Duodenal mucosa (tissue), 2 donors: ENCODE measurements at regions not wholly inside any gene's neighbourhood (a gene's known extent, or its start where the extent isn't known, plus 50 kb on each side); places are given as distances from the start of the nearest gene placed in this dataset.

Source experiments
- H3K27ac ChIP-seq: one replicate; pipeline ENCODE4 v1.7.0; 2013; ENCODE audit warnings: low read depth, low read length
- H3K27me3 ChIP-seq, 2 donors: one replicate each; pipeline ENCODE4 v1.7.0; 2013; ENCODE audit warnings: low read length in 2 of 2, control low read depth in 1 of 2; ENCODE audit not compliant: insufficient read depth in 2 of 2, control insufficient read depth in 1 of 2
- H3K36me3 ChIP-seq, 2 donors: one replicate each; pipeline ENCODE4 v1.7.0; 2013; ENCODE audit warnings: low read length in 2 of 2, control low read depth in 1 of 2; ENCODE audit not compliant: insufficient read depth in 2 of 2, control insufficient read depth in 1 of 2
- H3K4me1 ChIP-seq, 2 donors: one replicate each; pipeline ENCODE4 v1.7.0; 2013; ENCODE audit warnings: low read length in 2 of 2, control low read depth in 1 of 2; ENCODE audit not compliant: insufficient read depth in 2 of 2, control insufficient read depth in 1 of 2
- H3K4me3 ChIP-seq, 2 donors: one replicate each; pipeline ENCODE4 v1.7.0; 2013; ENCODE audit warnings: low read length in 2 of 2, low read depth in 1 of 2
- H3K9ac ChIP-seq, 2 donors: one replicate each; pipeline ENCODE4 v1.7.0; 2013; ENCODE audit warnings: low read length in 2 of 2, low read depth in 1 of 2
- H3K9me3 ChIP-seq, 2 donors: one replicate each; pipeline ENCODE4 v1.7.0; 2013; ENCODE audit warnings: low read length in 2 of 2, control low read depth in 1 of 2; ENCODE audit not compliant: control insufficient read depth in 1 of 2

DNA sequence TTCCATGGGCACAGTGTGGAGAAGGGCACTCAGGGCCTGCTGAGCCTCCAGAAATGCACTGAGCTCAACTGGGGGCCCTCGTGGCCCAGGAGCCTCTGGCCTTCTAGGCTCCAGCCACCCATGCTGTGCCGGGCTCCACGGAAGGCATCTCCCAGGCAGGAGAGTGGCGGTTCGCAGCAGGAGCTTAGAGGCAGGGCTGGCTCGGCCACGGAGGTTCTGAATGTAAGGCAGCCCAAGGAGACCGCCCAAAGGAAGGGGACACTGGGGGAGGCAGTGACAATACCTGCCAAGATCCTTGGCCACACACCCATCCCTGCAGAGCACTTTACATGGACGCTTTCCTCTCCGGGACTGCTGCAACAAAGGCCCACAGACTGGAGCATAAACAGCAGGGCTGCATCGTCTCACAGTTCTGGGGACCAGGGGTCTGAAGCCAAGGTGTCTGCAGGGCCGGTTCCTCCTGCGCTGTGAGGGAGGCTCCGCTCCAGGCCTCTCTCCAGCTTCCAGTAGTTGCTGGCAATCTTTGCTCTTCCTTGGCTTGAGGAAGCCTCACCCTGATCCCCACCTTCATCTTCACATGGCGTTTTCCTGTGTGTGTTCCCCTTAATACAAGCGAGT, 128.2 kb upstream of the CDH4 start:
- Histone ChIP-seq H3K9me3 (no peaks in the 10 kb centered on the region), H3K4me3 (no peak overlapping the region), H3K9ac (no peak overlapping the region), H3K36me3 (no peaks in the 10 kb centered on the region), H3K4me1 (no peaks in the 10 kb centered on the region), H3K27me3 (no peaks in the 10 kb centered on the region), H3K27ac (no peak overlapping the region)

DNA sequence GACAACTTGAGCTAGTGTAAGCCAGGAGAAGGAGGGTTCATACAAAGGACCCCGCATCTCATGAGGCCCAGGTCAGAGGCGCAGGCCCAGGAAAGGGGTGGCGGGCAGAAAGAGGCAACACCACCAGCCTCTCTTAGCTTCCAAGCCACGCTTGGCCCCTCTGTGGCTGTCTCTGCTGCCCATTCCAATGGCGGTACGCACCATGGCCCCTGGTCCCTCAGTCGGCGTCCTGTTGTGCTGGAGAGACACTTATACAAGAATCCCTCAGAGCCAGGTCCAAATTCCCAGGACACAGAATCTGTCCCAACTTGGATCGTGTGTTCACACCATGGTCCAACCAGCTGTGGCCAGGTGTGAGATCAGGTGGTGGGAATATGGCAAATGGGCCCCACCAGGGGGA, 127.0 kb upstream of the CDH4 start:
- Histone ChIP-seq H3K9me3 (no peaks in the 10 kb centered on the region), H3K9ac (no peak overlapping the region), H3K27me3 (no peaks in the 10 kb centered on the region), H3K27ac (no peak overlapping the region), H3K36me3 (no peaks in the 10 kb centered on the region), H3K4me3 (no peak overlapping the region), H3K4me1 (no peaks in the 10 kb centered on the region)

DNA sequence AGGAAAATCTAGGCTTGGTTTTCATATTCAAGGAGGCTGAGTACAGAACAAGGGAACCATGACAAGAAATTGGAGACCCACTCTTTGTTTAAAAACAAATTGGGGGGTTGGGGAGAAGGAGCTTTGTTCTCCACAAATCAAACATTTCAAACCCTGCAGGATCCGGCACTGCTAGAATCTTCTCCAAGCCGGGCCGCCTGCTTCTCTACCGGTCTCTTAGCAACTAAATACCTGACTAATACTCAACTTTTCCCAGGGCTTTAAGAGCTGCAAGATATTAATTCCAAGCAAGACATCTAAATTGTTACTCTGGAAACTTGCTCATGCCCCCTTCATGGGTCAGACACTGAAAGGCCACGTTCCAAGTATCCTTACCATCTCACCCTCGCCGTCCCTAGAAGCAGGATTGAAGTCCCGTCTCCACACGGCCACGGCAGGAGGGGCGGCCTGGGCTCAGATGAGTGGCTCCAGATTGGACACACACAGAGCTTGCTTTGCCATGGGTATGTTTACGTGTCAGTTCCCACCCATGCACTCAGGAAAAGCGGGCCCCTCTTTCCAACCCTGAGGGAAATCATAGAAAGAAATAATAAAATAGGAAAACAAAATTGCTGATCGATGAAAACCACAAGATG, 126.4 kb upstream of the CDH4 start:
- no peak overlapping the region for H3K4me3 ChIP-seq

DNA sequence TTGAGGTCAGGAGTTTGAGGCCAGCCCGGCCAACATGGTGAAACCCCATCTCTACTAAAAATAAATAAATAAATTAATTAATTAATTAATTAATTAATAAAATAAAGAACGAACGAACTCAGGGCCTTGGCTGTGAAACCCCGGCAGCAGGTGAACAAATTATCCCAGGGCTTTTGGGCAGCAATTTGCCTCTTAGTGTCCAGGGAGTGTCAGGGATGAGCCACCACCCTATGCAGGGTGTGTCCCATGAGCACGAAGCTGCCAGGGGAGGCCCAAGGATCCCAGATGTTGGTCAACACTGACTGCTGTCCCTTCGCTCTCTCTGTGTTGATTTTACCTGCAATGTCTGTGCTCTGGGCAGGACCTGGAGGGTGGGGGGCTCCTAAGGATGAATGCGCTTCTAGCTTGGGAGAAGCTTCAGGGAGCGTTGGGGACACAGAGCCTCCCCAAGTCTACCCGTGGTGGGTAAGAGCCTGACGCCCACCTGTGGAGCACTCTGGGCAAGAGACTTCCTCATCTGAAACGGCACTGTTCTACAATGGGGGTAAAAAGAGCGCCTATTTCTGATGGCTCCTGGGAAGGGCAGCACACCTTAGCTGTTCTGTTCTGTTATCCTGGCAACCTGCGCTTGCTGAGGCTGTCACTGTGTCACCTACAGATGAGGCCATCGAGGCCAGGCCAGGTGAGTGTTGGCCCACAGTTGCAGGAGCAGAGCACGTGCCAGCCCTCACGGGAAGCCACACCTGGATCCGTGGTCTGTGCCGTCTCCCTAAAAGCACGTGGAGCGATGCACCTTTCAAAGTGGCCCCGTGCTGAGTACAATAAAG, 125.5 kb upstream of the CDH4 start:
- Histone ChIP-seq H3K9me3 (no peaks in the 10 kb centered on the region), H3K27ac (no peak overlapping the region), H3K36me3 (no peaks in the 10 kb centered on the region), H3K4me1 (no peaks in the 10 kb centered on the region), H3K27me3 (no peaks in the 10 kb centered on the region), H3K4me3 (no peak overlapping the region), H3K9ac (no peak overlapping the region)

More for the DNA sequence above, 126.4 kb upstream of the CDH4 start:
- H3K9ac ChIP-seq, result no peak overlapping the region
- no peak overlapping the region for H3K27ac ChIP-seq
- H3K9me3 ChIP-seq, result no peaks in the 10 kb centered on the region
- H3K27me3 ChIP-seq, result no peaks in the 10 kb centered on the region
- H3K36me3 ChIP-seq, result no peaks in the 10 kb centered on the region
- no peaks in the 10 kb centered on the region for H3K4me1 ChIP-seq

DNA sequence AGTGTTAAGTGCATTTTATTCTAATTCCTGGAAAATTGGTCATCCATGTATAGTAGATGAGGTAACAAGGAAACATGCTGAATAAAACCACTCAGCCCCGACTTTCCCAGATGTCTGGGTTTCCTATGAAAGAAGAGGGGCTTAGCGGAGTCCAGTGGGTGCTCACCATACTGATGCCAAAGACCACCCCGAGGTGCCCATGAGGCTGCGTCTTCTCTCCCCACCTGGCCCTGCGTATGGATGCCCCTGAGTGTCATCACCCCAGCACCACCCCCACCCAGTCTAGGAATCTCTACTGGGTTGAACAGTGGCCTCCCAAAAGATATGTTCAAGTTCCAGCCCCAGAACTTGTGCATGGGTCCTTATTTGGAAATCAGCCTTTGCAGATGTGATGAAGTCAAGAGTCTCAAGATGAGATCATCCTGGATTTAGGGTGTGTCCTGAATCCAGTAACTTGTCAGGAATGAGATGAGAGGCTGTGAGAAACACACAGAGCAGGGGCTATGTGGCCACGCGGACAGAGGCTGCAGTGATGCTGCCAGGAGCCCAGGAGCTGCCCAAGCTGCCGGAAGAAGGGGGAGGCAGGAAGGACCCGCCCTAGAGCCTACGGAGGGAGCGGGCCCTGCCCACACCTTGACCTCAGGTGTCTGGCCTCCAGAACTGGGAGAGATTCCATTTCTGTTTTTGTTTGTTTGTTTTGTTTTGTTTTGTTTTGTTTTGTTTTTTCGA, 124.6 kb upstream of the CDH4 start:
- H3K4me3 ChIP-seq, result no peak overlapping the region
- H3K9me3 ChIP-seq, result no peaks in the 10 kb centered on the region

DNA sequence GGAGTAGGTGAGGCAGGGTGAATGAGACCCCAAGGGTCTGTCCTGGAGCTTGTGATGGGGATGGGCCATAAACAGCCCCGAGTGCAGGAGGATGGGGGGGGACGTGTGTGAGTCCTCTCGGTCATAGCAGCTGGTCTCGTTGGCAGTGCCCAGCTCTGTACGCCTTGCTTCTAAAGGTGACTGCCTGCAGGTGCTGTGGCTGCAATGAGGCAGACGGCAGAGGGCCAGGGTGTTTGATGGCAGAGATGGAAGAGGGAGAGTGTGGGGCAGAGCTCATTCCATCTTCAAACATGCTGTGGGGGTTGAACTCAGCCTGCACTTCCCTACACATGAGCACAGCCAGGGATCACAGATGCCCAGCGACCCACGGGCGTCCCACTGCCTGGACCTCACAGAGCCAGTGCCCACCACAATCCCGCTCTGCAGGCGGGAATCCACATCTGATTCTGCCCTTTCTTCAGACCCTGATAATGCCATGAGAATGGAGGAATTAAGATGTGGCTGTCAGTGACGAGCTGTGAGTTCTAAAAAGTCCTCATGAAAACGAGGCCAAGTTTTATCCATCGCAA, 123.3 kb upstream of the CDH4 start:
- H3K9me3 ChIP-seq, result no peaks in the 10 kb centered on the region
- no peak overlapping the region for H3K9ac ChIP-seq
- no peak overlapping the region for H3K27ac ChIP-seq
- no peak overlapping the region for H3K4me3 ChIP-seq
- no peaks in the 10 kb centered on the region for H3K27me3 ChIP-seq
- no peaks in the 10 kb centered on the region for H3K36me3 ChIP-seq
- no peaks in the 10 kb centered on the region for H3K4me1 ChIP-seq

More for the DNA sequence above, 124.6 kb upstream of the CDH4 start:
- H3K36me3 ChIP-seq, result no peaks in the 10 kb centered on the region
- no peaks in the 10 kb centered on the region for H3K4me1 ChIP-seq
- no peaks in the 10 kb centered on the region for H3K27me3 ChIP-seq
- no peak overlapping the region for H3K9ac ChIP-seq
- no peak overlapping the region for H3K27ac ChIP-seq

DNA sequence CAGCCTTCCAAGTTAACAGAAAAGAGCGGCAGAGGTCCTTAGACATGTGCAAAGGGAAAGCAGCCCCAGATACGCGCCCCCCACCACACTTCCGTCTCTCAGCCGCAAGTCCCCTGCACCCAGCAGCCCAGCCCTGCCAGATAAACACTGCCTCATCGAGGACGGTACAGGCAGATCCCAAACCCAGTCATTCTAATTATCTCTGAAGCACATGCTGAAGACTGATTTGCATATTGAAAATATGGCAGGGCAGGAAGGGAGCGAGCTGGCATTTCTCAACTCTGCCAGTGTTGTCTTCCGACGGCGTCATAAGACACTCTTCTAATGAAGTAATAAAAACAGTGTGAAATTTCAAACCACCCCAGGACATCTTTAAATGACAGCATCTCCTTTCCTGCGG, 122.8 kb upstream of the CDH4 start:
- no peaks in the 10 kb centered on the region for H3K36me3 ChIP-seq
- H3K9me3 ChIP-seq, result no peaks in the 10 kb centered on the region
- H3K4me3 ChIP-seq, result no peak overlapping the region
- no peaks in the 10 kb centered on the region for H3K27me3 ChIP-seq
- no peak overlapping the region for H3K27ac ChIP-seq
- no peak overlapping the region for H3K9ac ChIP-seq
- H3K4me1 ChIP-seq, result no peaks in the 10 kb centered on the region

DNA sequence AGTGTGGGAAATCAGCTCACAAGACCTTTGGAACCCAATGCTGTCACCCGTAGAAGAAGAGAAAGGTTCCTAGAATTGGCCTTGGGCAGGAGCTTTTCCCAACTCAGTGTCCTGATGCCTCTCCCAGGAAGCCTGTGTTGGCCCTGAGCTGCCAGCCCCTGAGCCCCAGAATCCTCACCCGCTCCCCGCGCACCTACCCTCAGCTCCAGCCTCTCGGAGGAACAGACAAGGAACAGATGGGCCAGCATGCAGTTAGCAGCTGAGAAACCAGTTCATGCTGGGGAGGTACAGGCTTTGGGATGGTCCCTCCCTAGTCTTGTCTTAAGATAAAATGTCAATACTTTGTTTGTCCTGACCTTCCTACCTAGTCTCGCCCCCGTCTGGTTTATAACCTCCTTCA, 121.9 kb upstream of the CDH4 start:
- no peaks in the 10 kb centered on the region for H3K4me1 ChIP-seq
- H3K36me3 ChIP-seq, result no peaks in the 10 kb centered on the region
- no peaks in the 10 kb centered on the region for H3K9me3 ChIP-seq
- no peak overlapping the region for H3K9ac ChIP-seq
- no peak overlapping the region for H3K27ac ChIP-seq
- H3K27me3 ChIP-seq, result no peaks in the 10 kb centered on the region
- no peak overlapping the region for H3K4me3 ChIP-seq

DNA sequence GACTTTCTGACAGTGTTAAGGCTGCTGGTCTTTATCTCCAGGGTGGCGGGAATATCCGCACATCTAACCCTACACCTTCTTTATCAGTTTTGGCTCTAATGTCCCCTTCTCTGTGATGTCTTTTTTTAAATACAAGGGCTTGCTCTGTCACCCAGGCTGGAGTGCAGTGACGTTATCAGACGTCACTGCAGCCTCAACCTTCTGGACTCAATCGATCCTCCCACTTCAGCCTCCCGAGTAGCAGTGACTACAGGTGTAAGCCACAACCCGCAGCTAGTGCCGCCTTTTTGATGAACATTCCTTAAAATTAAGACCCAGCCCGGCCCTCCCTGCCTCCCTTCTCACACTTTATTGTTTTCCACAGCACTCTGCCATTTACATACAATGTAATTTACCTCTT, 120.1 kb upstream of the CDH4 start:
- Histone ChIP-seq H3K4me3 (no peak overlapping the region), H3K36me3 (no peaks in the 10 kb centered on the region), H3K9me3 (no peaks in the 10 kb centered on the region), H3K9ac (no peak overlapping the region), H3K27me3 (no peaks in the 10 kb centered on the region), H3K4me1 (no peaks in the 10 kb centered on the region), H3K27ac (no peak overlapping the region)
